MV-4-11 (cell line): ENCODE measurements at regions not wholly inside any gene's neighbourhood (a gene's known extent, or its start where the extent isn't known, plus 50 kb on each side); places are given as distances from the start of the nearest gene placed in this dataset.
"Not testable (repeated sequence)": the region's sequence is repeated elsewhere in the genome, so short reads cannot be mapped to it uniquely, and the experiment has no call there.

Source experiments
- DNase-seq: peaks from one replicate; lab custom pipeline; 2025; lab: John Stamatoyannopoulos, UW

- DNase-seq: no peak
Measured at GRCh38 chr9:99632349-99633038, 189.2 kb upstream of the NR4A3 start.

DNA sequence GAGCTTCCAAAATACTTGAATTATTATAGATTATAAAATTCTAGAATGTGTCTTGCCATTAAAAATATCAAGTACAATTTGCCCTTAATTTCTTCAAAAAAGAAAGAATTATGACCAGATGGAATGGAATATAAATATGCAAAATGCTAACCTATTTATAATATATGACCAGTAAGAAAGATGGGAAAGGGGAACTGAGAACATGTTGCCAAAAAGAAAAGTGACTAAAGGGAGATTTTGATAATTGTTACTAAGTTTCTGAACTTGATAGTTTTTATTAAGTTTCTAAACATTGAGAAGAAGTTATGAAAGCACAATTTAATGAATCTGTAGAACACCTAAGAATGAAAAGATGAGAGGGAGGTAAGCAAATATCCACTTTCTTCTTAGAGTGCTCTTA is 188.4 kb upstream of the NR4A3 start:
- DNase-seq: peak; percentile 75

- DNase-seq: peak; percentile 85
Measured at GRCh38 chr9:99634186-99634585, 187.5 kb upstream of the NR4A3 start.

- no peak for DNase-seq
Measured at GRCh38 chr9:99635032-99635431, 186.7 kb upstream of the NR4A3 start.

GRCh38 chr9:99637641-99638040 is 184.0 kb upstream of the NR4A3 start:
- DNase-seq: peak; percentile 70

- no peak for DNase-seq
Measured at GRCh38 chr9:99638971-99639370, 182.7 kb upstream of the NR4A3 start.

GRCh38 chr9:99647604-99648003 is 174.1 kb upstream of the NR4A3 start:
- no peak for DNase-seq

DNA sequence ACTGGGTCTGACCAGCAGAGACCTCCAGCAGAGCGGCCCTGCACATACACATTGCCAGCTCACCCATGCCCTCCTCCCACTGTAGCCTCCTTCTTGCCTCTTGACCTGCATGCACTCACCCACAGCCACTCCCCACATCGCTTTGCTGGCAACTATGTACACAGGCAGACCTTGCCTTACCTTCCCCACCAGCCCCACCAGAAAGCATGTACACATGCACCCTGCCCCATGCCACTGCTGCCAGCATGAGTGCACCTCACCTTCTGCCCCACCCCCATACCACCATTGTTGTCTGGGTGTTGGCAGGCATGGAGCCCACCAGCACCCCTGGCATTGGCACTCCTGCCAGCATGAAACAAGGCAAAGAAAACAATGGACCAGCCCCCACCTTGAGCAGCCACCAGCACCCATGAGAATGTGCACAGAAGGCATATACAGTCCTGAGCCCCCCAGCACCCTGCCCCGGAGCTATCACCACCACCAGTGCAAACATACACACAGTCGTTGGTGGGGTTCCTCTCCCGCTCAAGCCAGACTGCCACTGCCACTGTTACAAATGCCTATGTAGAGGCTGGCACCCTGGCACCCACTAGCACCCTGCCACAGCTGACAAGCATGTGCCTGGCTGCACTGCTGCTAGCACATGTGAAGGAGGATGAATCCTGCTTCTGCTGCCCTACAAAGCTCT is 171.4 kb upstream of the NR4A3 start:
- DNase-seq: no peak

DNA sequence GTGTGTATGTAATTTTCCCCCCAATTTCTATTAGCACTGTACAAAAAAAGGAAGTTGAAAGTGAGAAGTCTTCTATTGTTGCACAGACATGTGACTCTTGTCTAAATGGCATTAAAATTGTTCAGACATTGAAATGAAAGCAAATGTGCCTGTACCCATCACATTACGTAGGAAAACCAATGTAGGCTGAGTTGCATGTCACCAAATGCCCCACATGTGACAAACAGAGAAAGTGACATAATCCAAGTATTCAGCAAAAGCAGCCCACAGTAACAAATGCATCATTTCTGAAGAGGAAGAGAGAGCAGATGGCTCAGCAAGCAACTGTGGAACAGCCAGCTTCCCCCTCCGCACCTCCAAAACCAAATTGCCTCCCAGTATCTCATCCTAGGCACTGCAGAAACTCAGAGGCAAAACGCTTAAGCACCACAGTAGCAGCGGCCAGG is 161.5 kb upstream of the NR4A3 start:
- peak; percentile 99 for DNase-seq

- no peak for DNase-seq
Measured at GRCh38 chr9:99663297-99663696, 158.4 kb upstream of the NR4A3 start.

DNA sequence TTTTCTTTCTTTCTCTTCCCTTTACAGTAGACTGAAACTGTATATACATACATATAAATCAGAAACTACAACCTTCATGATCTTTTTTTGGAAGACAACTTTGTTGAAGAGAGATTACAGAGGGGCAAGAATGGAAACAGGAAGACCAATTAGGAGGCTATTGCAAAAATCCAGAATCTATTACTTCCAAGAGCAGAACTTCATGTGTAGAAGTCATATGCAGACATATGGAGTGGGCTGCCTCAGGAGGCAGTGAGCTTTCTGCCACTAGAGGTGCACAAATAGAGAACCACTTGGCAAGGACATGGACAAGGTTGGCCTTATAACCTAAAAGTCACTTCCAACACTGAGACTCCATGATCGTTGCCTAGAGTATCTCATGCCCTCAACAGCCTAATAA is 157.8 kb upstream of the NR4A3 start:
- DNase-seq: peak; percentile 50

- DNase-seq: no peak
Measured at GRCh38 chr9:99666571-99666970, 155.1 kb upstream of the NR4A3 start.

- DNase-seq: not testable (repeated sequence)
Measured at GRCh38 chr9:99670886-99671285, 150.8 kb upstream of the NR4A3 start.

DNA sequence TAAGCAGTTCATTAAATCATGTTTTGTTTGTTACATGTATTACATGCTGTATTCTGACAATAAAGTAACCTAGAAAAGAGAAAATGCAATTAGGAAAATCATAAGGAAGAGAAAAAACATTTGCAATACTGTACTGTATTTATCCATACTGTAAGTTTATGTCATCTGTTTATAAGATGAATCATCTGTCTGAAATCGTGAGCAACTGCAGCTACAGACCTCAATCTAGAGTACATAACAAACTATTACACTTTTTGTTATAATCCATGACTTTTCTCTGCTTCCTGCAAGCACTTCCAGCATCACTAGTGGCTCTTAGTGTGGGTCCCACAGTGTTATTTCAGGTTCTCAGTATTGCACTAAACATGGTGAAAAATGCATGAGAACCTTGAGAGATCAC is 144.4 kb upstream of the NR4A3 start:
- no peak for DNase-seq

- no peak for DNase-seq
Measured at GRCh38 chr9:99678566-99678965, 143.1 kb upstream of the NR4A3 start.

- no peak for DNase-seq
Measured at GRCh38 chr9:99680191-99680590, 141.5 kb upstream of the NR4A3 start.

GRCh38 chr9:99681113-99681512 is 140.6 kb upstream of the NR4A3 start:
- DNase-seq: no peak

GRCh38 chr9:99682378-99682777 is 139.3 kb upstream of the NR4A3 start:
- no peak for DNase-seq

DNA sequence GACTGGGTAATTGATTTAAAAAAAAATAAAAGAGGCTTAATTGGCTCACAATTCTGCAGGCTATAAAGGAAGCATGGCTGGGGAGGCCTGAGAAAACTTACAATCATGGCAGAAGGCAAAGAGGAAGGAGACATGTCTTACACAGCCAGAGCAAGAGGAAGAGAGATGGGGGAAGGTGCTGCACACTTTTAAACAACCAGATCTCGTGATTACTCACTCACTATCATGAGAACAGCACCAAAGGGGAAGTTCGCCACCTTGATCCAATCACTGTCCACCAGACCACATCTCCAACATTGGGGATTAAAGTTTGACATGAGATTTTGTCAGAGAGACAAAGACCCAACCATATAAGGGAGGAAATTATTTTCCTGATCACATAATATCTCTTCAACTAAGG is 138.8 kb upstream of the NR4A3 start:
- DNase-seq: peak; percentile 77

GRCh38 chr9:99690573-99690972 is 131.1 kb upstream of the NR4A3 start:
- no peak for DNase-seq

- DNase-seq: no peak
Measured at GRCh38 chr9:99693888-99694287, 127.8 kb upstream of the NR4A3 start.

DNA sequence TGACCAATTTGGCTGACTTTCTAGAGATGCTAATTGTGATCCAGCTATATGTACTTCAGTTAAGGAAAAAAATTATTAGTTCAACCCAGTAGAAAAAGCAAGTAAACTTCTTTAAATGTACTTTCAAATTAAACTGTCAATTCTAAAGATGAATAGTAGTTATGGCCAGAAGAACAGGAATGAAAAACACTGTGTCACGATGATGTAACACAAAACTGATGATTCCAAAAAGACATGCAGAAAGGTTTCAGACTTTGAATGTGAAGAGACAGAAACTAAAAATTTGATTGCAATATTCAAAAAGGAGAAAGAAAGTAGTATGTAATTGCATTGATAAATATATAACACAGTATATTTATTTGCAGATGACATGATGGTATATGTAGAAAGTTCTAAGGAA is 127.3 kb upstream of the NR4A3 start:
- DNase-seq: no peak

DNA sequence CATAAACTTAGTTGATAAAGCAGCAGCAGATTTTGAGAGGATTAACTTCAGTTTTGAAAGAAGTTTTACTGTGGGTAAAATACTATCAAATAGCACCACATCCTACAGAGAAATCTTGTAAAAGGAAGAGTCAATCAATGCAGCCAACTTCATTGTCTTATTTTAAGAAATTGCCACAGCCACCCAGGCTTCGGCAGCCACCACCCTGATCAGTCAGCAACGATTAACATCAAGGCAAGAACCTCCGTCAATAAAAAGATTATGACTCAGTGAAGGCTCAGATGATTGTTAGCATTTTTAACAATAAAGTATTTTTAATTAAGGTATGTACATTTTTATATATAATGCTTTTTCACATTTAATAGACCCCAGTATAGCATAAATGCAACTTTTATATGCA is 122.3 kb upstream of the NR4A3 start:
- DNase-seq: no peak

- DNase-seq: peak; percentile 85
Measured at GRCh38 chr9:99712214-99712613, 109.5 kb upstream of the NR4A3 start.
